ENCODE measurements at regions not wholly inside any gene's neighbourhood (a gene's known extent, or its start where the extent isn't known, plus 50 kb on each side); places are given as distances from the start of the nearest gene placed in this dataset.
A peak's percentile ranks its signal among the peaks of the same experiment; 100 is the strongest.

DNA sequence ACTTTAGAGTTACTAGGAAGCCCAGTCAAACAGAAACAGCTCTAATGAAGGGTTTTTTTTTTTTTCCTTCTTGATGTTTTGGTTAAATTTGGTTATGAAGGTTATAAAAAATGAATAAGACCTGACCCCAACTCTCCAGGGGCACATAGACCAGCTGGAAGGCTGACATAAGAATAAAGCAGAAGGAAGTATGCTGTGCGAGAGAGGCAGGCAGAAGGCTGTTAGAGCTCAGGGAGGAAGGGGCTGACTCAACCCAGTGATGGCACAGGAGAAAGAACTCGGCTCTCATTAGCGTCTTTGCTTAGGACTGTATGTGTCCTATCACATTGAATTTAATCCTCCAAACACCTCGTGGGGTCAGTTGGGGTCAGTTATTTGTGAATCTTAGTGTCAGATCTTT, 474.6 kb downstream of the PMP22 start:
- no peaks in the 10 kb centered on the region for H3K9me3 ChIP-seq (replicated peaks; ENCODE audit: insufficient read depth, low read length)
- no peaks in the 10 kb centered on the region for H4K20me1 ChIP-seq (ENCODE audit: insufficient read depth, low read length)
- H3K4me1 ChIP-seq (ENCODE audit: low read length): no peaks in the 10 kb centered on the region
- TF ChIP-seq, protein P1, sequence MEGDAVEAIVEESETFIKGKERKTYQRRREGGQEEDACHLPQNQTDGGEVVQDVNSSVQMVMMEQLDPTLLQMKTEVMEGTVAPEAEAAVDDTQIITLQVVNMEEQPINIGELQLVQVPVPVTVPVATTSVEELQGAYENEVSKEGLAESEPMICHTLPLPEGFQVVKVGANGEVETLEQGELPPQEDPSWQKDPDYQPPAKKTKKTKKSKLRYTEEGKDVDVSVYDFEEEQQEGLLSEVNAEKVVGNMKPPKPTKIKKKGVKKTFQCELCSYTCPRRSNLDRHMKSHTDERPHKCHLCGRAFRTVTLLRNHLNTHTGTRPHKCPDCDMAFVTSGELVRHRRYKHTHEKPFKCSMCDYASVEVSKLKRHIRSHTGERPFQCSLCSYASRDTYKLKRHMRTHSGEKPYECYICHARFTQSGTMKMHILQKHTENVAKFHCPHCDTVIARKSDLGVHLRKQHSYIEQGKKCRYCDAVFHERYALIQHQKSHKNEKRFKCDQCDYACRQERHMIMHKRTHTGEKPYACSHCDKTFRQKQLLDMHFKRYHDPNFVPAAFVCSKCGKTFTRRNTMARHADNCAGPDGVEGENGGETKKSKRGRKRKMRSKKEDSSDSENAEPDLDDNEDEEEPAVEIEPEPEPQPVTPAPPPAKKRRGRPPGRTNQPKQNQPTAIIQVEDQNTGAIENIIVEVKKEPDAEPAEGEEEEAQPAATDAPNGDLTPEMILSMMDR (IDR thresholded peaks at IDR 0.05; ENCODE audit: low read length): no peak
- TF ChIP-seq EZH2phosphoT487 (IDR thresholded peaks at IDR 0.05; ENCODE audit: low read length) (no peak), EZH2 (optimal IDR thresholded peaks at IDR 0.05; ENCODE audit: low read depth, low read length) (no peak)
- no peak overlapping the region for H3K4me3 ChIP-seq (ENCODE audit: low read length)
- H3K9ac ChIP-seq (ENCODE audit: low read length): no peak overlapping the region
- no peak overlapping the region for H3K27ac ChIP-seq (ENCODE audit: low read length)
- no peaks in the 10 kb centered on the region for H3K9me2 ChIP-seq (replicated peaks; ENCODE audit: insufficient read depth, low read length)
- no peaks in the 10 kb centered on the region for H3F3A ChIP-seq (ENCODE audit: insufficient read depth, low read length)
- no peaks in the 10 kb centered on the region for H3K36me3 ChIP-seq (replicated peaks; ENCODE audit: insufficient read depth, low read length)
- no peak overlapping the region for H3K4me2 ChIP-seq (ENCODE audit: low read depth, low read length)
- no peak for DNase-seq
- H3K79me2 ChIP-seq (ENCODE audit: low read length): no peaks in the 10 kb centered on the region
- H2AFZ ChIP-seq (ENCODE audit: low read length): no peak overlapping the region
- H3K27me3 ChIP-seq (replicated peaks; ENCODE audit: insufficient read depth, low read length): no peaks in the 10 kb centered on the region

DNA sequence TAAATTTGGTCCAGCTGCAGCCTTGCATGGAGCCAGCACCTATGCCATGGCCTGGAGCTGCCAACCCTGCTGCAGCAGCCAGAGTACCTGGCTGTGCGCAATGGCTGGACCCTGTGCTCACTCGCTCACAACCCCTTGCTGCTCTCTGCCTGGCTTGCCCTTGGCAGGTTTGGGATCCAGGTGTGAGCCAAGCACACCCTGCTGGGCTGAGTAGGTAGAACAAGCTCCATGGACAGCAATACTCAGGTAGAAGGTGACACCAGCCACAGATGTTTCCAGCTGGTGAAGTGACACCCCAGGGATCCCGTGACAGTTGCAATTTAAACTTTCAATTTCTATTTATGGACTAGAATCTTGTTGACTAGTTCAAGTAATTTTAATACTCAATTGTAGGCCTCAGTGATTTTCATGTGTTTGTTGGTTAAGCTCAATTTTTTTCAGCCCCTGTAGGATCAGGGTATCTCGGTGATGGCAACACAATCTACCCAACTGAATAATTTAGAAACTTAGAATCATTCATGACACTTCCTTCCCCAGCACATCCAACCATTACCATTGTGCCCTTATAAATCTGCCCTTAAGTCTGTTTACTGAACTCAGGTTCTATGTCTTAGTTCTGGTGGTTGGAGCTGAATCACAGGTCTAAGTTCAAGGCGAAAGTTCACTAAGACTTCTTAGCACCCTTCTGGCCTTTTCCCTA, 480.0 kb downstream of the PMP22 start:
- no peaks in the 10 kb centered on the region for H3K27me3 ChIP-seq (replicated peaks; ENCODE audit: insufficient read depth, low read length)
- H3K4me1 ChIP-seq (ENCODE audit: low read length): no peaks in the 10 kb centered on the region
- H3K4me2 ChIP-seq (ENCODE audit: low read depth, low read length): no peak overlapping the region
- DNase-seq: peak; percentile 15
- H3K27ac ChIP-seq (ENCODE audit: low read length): no peak overlapping the region
- no peaks in the 10 kb centered on the region for H4K20me1 ChIP-seq (ENCODE audit: insufficient read depth, low read length)
- no peaks in the 10 kb centered on the region for H3K79me2 ChIP-seq (ENCODE audit: low read length)
- H3K36me3 ChIP-seq (replicated peaks; ENCODE audit: insufficient read depth, low read length): no peaks in the 10 kb centered on the region
- no peaks in the 10 kb centered on the region for H3K9me3 ChIP-seq (replicated peaks; ENCODE audit: insufficient read depth, low read length)
- no peaks in the 10 kb centered on the region for H3K9me2 ChIP-seq (replicated peaks; ENCODE audit: insufficient read depth, low read length)
- TF ChIP-seq, protein P1 (IDR thresholded peaks at IDR 0.05; ENCODE audit: low read length): no peak
- TF ChIP-seq EZH2 (optimal IDR thresholded peaks at IDR 0.05; ENCODE audit: low read depth, low read length): no peak
- TF ChIP-seq EZH2phosphoT487 (IDR thresholded peaks at IDR 0.05; ENCODE audit: low read length): no peak
- no peak overlapping the region for H3K4me3 ChIP-seq (ENCODE audit: low read length)
- no peak overlapping the region for H2AFZ ChIP-seq (ENCODE audit: low read length)
- H3F3A ChIP-seq (ENCODE audit: insufficient read depth, low read length): no peaks in the 10 kb centered on the region
- H3K9ac ChIP-seq (ENCODE audit: low read length): no peak overlapping the region

DNA sequence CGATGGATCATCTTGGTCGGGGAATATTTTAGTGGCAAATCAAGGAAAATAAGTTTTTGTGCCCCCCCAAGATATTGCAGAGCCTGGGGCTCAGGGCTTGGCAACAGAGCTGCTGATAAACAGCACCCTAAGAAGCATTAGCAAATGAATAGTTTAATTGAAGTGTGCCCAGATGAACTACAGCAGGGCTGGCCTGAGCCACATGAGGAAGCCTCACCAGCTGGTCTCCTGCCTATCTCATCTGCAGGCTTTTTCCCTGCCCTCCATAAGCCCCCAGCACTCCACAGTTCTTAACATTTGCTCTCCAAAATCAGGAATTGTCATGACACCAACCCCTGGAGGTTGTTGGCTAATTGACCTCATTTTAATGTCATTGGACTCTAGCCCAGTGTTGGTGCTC, 480.2 kb downstream of the HS3ST3B1 start:
- no peaks in the 10 kb centered on the region for H3K27me3 ChIP-seq (replicated peaks; ENCODE audit: insufficient read depth, low read length)
- no peak overlapping the region for H3K27ac ChIP-seq (ENCODE audit: low read length)
- H3K4me2 ChIP-seq (ENCODE audit: low read depth, low read length): no peak overlapping the region
- DNase-seq: no peak
- H4K20me1 ChIP-seq (ENCODE audit: insufficient read depth, low read length): no peaks in the 10 kb centered on the region
- H2AFZ ChIP-seq (ENCODE audit: low read length): no peak overlapping the region
- H3K9me3 ChIP-seq (replicated peaks; ENCODE audit: insufficient read depth, low read length): no peaks in the 10 kb centered on the region
- no peaks in the 10 kb centered on the region for H3K4me1 ChIP-seq (ENCODE audit: low read length)
- no peak for TF ChIP-seq EZH2 (optimal IDR thresholded peaks at IDR 0.05; ENCODE audit: low read depth, low read length)
- TF ChIP-seq, protein P1 (IDR thresholded peaks at IDR 0.05; ENCODE audit: low read length): no peak
- TF ChIP-seq EZH2phosphoT487 (IDR thresholded peaks at IDR 0.05; ENCODE audit: low read length): no peak
- no peaks in the 10 kb centered on the region for H3K9me2 ChIP-seq (replicated peaks; ENCODE audit: insufficient read depth, low read length)
- no peaks in the 10 kb centered on the region for H3K79me2 ChIP-seq (ENCODE audit: low read length)
- H3F3A ChIP-seq (ENCODE audit: insufficient read depth, low read length): no peaks in the 10 kb centered on the region
- H3K36me3 ChIP-seq (replicated peaks; ENCODE audit: insufficient read depth, low read length): no peaks in the 10 kb centered on the region
- no peak overlapping the region for H3K4me3 ChIP-seq (ENCODE audit: low read length)
- H3K9ac ChIP-seq (ENCODE audit: low read length): no peak overlapping the region
